Effector memory CD8-positive, alpha-beta T cell (primary cell): ENCODE measurements at regions not wholly inside any gene's neighbourhood (a gene's known extent, or its start where the extent isn't known, plus 50 kb on each side); places are given as distances from the start of the nearest gene placed in this dataset.
"Not testable (repeated sequence)": the region's sequence is repeated elsewhere in the genome, so short reads cannot be mapped to it uniquely, and the experiment has no call there.

Experiments
- ATAC-seq: fragments of 150-1000 bp; cut with Tn5 transposase; replicated peaks from 2 replicates; pipeline ENCODE4 v1.10.0; 2021; ENCODE audit warnings: mild to moderate bottlenecking, moderate library complexity
- DNase-seq, 3 experiments: peaks; one replicate each; pipeline ENCODE4 v3.0.0; 2021
- H3K27ac Mint-ChIP-seq, 2 donors: one replicate each; pipeline ENCODE4 v1.8.0; 2022; ENCODE audit warnings: mild to moderate bottlenecking in 2 of 2, mixed read lengths in 2 of 2, moderate library complexity in 2 of 2
- H3K27me3 Mint-ChIP-seq, 2 donors: one replicate each; pipeline ENCODE4 v1.8.0; 2022; ENCODE audit warnings: mixed read lengths in 2 of 2
- H3K36me3 Mint-ChIP-seq: one replicate; pipeline ENCODE4 v1.8.0; 2022; ENCODE audit warnings: mild to moderate bottlenecking, moderate library complexity, mixed read lengths; ENCODE audit not compliant: insufficient read depth
- H3K4me1 Mint-ChIP-seq, 2 donors: one replicate each; pipeline ENCODE4 v1.8.0; 2022; ENCODE audit warnings: low read depth in 2 of 2, mixed read lengths in 2 of 2
- H3K4me3 Mint-ChIP-seq, 2 donors: one replicate each; pipeline ENCODE4 v1.8.0; 2022; ENCODE audit warnings: mild to moderate bottlenecking in 2 of 2, mixed read lengths in 2 of 2, moderate library complexity in 2 of 2
- H3K9me3 Mint-ChIP-seq, 2 donors: one replicate each; pipeline ENCODE4 v1.8.0; 2022; ENCODE audit warnings: mixed read lengths in 2 of 2

GRCh38 chr6:2314641-2315040, 69.2 kb upstream of the GMDS start:
- Mint-ChIP-seq H3K27me3 (no peaks in the 10 kb centered on the region), H3K9me3 (peaks cover 0 to 6% of the 10 kb centered on the region in 2 donors), H3K4me3 (no peak overlapping the region), H3K36me3 (no peaks in the 10 kb centered on the region), H3K4me1 (no peaks in the 10 kb centered on the region), H3K27ac (no peak overlapping the region)
- DNase-seq (no peak), ATAC-seq (no peak)

GRCh38 chr6:2310042-2310441, 64.6 kb upstream of the GMDS start:
- H3K4me1 Mint-ChIP-seq = no peaks in the 10 kb centered on the region
- DNase-seq (no peak), ATAC-seq (no peak)
- H3K4me3 Mint-ChIP-seq = no peak overlapping the region
- no peaks in the 10 kb centered on the region for H3K36me3 Mint-ChIP-seq
- H3K27ac Mint-ChIP-seq = no peak overlapping the region
- H3K9me3 Mint-ChIP-seq = peaks cover 3 to 4% of the 10 kb centered on the region in 2 donors
- no peaks in the 10 kb centered on the region for H3K27me3 Mint-ChIP-seq

- Mint-ChIP-seq H3K9me3 (peaks cover 4 to 7% of the 10 kb centered on the region in 2 donors), H3K36me3 (no peaks in the 10 kb centered on the region), H3K4me3 (no peak overlapping the region), H3K27me3 (no peaks in the 10 kb centered on the region), H3K27ac (no peak overlapping the region), H3K4me1 (no peaks in the 10 kb centered on the region)
- DNase-seq = no peak
- no peak for ATAC-seq
These were observed 63.7 kb upstream of the GMDS start for GRCh38 chr6:2309122-2309521.

GRCh38 chr6:2307799-2308198, 62.4 kb upstream of the GMDS start:
- DNase-seq (no peak), ATAC-seq (no peak)
- Mint-ChIP-seq H3K4me1 (no peaks in the 10 kb centered on the region), H3K4me3 (no peak overlapping the region), H3K9me3 (peaks cover 4 to 7% of the 10 kb centered on the region in 2 donors), H3K27me3 (no peaks in the 10 kb centered on the region), H3K36me3 (no peaks in the 10 kb centered on the region), H3K27ac (no peak overlapping the region)

GRCh38 chr6:2305951-2306350, 60.5 kb upstream of the GMDS start:
- Mint-ChIP-seq H3K27me3 (no peaks in the 10 kb centered on the region), H3K27ac (no peak overlapping the region), H3K36me3 (no peaks in the 10 kb centered on the region), H3K9me3 (peaks cover 9 to 12% of the 10 kb centered on the region in 2 donors), H3K4me3 (no peak overlapping the region), H3K4me1 (no peaks in the 10 kb centered on the region)
- ATAC-seq = no peak
- DNase-seq = no peak

GRCh38 chr6:2302482-2302881, 57.1 kb upstream of the GMDS start:
- DNase-seq, ATAC-seq, H3K4me3 Mint-ChIP-seq, H3K4me1 Mint-ChIP-seq, H3K27me3 Mint-ChIP-seq, H3K27ac Mint-ChIP-seq, H3K36me3 Mint-ChIP-seq: not testable (repeated sequence)
- H3K9me3 Mint-ChIP-seq = peaks cover 16 to 35% of the 10 kb centered on the region in 2 donors

- Mint-ChIP-seq H3K27ac (no peak overlapping the region), H3K36me3 (no peaks in the 10 kb centered on the region), H3K4me3 (no peak overlapping the region), H3K9me3 (peaks cover 25 to 44% of the 10 kb centered on the region in 2 donors), H3K4me1 (no peaks in the 10 kb centered on the region), H3K27me3 (no peaks in the 10 kb centered on the region)
- ATAC-seq = no peak
- DNase-seq = no peak
These were observed 51.4 kb upstream of the GMDS start for GRCh38 chr6:2296781-2297180.
